WTC11 (cell line): ENCODE measurements at regions not wholly inside any gene's neighbourhood (a gene's known extent, or its start where the extent isn't known, plus 50 kb on each side); places are given as distances from the start of the nearest gene placed in this dataset.

Experiments used
- ATAC-seq: fragments of 200-7000 bp; cut with Tn5 transposase; 2 replicates; pipeline ENCODE4 v1.10.0; 2021; ENCODE audit warnings: mild to moderate bottlenecking, moderate library complexity
- CTCF ChIA-PET: fragments of 300-600 bp; sonication (Branson Sonifier 250); formaldehyde crosslinking; loops from one replicate; lab custom pipeline; 2021; ENCODE audit warnings: antibody characterized with exemption; lab: Charles Lee
- POLR2A ChIA-PET: fragments of 350-600 bp; sonication (Branson Sonifier 250); formaldehyde crosslinking; loops from one replicate; lab custom pipeline; 2021; ENCODE audit warnings: antibody characterized with exemption; lab: Charles Lee
- DNase-seq: peaks from one replicate; pipeline ENCODE4 v3.0.0; 2021; ENCODE audit warnings: low spot score
- H3K27ac Mint-ChIP-seq: 2 replicates; pipeline ENCODE4 v1.8.0; 2021; ENCODE audit warnings: mixed read lengths
- H3K27me3 Mint-ChIP-seq: 2 replicates; pipeline ENCODE4 v1.8.0; 2021; ENCODE audit warnings: low read depth, mild to moderate bottlenecking, moderate library complexity, mixed read lengths
- H3K36me3 Mint-ChIP-seq: 2 replicates; pipeline ENCODE4 v1.8.0; 2021; ENCODE audit warnings: mixed read lengths
- H3K4me1 Mint-ChIP-seq: 2 replicates; pipeline ENCODE4 v1.8.0; 2022; ENCODE audit warnings: mixed read lengths
- H3K4me3 Mint-ChIP-seq: 2 replicates; pipeline ENCODE4 v1.8.0; 2021; ENCODE audit warnings: mild to moderate bottlenecking, moderate library complexity, mixed read lengths
- H3K9me3 Mint-ChIP-seq: 2 replicates; pipeline ENCODE4 v1.8.0; 2021; ENCODE audit warnings: mixed read lengths
- CREM ChIP-seq: sonication (generic); formaldehyde crosslinking; IDR thresholded peaks from 2 replicates; pipeline ENCODE4 v1.8.1; 2022; ENCODE audit warnings: mild to moderate bottlenecking, missing genetic modification reagents, moderate library complexity
- FOXJ3 ChIP-seq: sonication (generic); formaldehyde crosslinking; IDR thresholded peaks from 2 replicates; pipeline ENCODE4 v1.9.0; 2021; ENCODE audit warnings: missing genetic modification reagents, mild to moderate bottlenecking, borderline replicate concordance
- GTF2I ChIP-seq: fragments of 250-450 bp; sonication (Bioruptor Pico); conservative IDR thresholded peaks from 2 replicates; pipeline ENCODE4 v1.4.0; 2021; ENCODE audit warnings: mild to moderate bottlenecking
- NFE2L1 ChIP-seq: sonication (generic); formaldehyde crosslinking; IDR thresholded peaks from 2 replicates; pipeline ENCODE4 v1.8.1; 2023; ENCODE audit warnings: missing genetic modification reagents
- ZNF121 ChIP-seq: sonication (generic); formaldehyde crosslinking; IDR thresholded peaks from 2 replicates; pipeline ENCODE4 v1.8.0; 2023; ENCODE audit warnings: missing genetic modification reagents
- ZNF138 ChIP-seq: sonication (generic); formaldehyde crosslinking; conservative IDR thresholded peaks from 2 replicates; pipeline ENCODE4 v1.8.1; 2022; ENCODE audit warnings: mild to moderate bottlenecking, moderate library complexity, missing genetic modification reagents
- ZNF263 ChIP-seq: sonication (generic); formaldehyde crosslinking; IDR thresholded peaks from 2 replicates; pipeline ENCODE4 v1.8.1; 2022; ENCODE audit warnings: low read depth, mild to moderate bottlenecking, moderate library complexity, missing genetic modification reagents
- ZNF281 ChIP-seq: sonication (generic); formaldehyde crosslinking; IDR thresholded peaks from 2 replicates; pipeline ENCODE4 v1.8.0; 2023; ENCODE audit warnings: mild to moderate bottlenecking, missing genetic modification reagents
- ZNF671 ChIP-seq: fragments of 250-450 bp; sonication (Bioruptor Pico); IDR thresholded peaks from 2 replicates; pipeline ENCODE4 v1.8.0; 2021; ENCODE audit warnings: mild to moderate bottlenecking
- TF ChIP-seq, protein P1 (sequence below): sonication (generic); formaldehyde crosslinking; IDR thresholded peaks from 2 replicates; pipeline ENCODE4 v1.8.1; 2023; ENCODE audit warnings: mild to moderate bottlenecking, missing genetic modification reagents
- TF ChIP-seq, protein P2 (sequence below): sonication (generic); formaldehyde crosslinking; IDR thresholded peaks from 2 replicates; pipeline ENCODE4 v1.8.1; 2022; ENCODE audit warnings: mild to moderate bottlenecking, moderate library complexity, missing genetic modification reagents
- TF ChIP-seq, protein P3 (sequence below): fragments of 250-450 bp; sonication (Bioruptor Pico); IDR thresholded peaks from 2 replicates; pipeline ENCODE4 v1.9.0; 2021; ENCODE audit warnings: mild to moderate bottlenecking
- TF ChIP-seq, protein P4 (sequence below): fragments of 250-450 bp; sonication (Bioruptor Pico); IDR thresholded peaks from 2 replicates; pipeline ENCODE4 v1.9.0; 2021; ENCODE audit warnings: mild to moderate bottlenecking
- TF ChIP-seq, protein P5 (sequence below): fragments of 250-450 bp; sonication (Bioruptor Pico); conservative IDR thresholded peaks from 2 replicates; pipeline ENCODE4 v1.9.0; 2021; ENCODE audit warnings: mild to moderate bottlenecking

DNA sequence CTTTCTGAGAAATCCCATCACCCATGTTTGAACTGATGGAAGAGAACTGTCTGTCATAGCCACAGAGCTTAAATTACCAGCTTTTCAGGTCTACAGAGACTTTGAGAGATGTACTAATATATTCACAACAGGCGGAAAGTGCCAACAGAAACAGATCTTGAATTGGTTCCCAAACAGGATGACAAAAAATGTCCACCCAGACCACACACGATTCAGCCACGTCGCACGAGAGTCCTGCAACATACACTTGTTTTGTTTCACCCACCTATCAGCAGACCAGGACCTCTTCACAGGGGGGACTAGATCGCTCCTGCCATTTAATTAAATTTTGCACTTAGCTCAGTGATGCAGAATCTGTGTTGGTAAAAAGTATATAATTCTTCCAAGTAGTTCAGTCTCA lies 187.1 kb upstream of the CEP162 start (continued):
- TF ChIP-seq, protein P1, sequence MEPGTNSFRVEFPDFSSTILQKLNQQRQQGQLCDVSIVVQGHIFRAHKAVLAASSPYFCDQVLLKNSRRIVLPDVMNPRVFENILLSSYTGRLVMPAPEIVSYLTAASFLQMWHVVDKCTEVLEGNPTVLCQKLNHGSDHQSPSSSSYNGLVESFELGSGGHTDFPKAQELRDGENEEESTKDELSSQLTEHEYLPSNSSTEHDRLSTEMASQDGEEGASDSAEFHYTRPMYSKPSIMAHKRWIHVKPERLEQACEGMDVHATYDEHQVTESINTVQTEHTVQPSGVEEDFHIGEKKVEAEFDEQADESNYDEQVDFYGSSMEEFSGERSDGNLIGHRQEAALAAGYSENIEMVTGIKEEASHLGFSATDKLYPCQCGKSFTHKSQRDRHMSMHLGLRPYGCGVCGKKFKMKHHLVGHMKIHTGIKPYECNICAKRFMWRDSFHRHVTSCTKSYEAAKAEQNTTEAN (CRISPR knock-in tag), result no peak

DNA sequence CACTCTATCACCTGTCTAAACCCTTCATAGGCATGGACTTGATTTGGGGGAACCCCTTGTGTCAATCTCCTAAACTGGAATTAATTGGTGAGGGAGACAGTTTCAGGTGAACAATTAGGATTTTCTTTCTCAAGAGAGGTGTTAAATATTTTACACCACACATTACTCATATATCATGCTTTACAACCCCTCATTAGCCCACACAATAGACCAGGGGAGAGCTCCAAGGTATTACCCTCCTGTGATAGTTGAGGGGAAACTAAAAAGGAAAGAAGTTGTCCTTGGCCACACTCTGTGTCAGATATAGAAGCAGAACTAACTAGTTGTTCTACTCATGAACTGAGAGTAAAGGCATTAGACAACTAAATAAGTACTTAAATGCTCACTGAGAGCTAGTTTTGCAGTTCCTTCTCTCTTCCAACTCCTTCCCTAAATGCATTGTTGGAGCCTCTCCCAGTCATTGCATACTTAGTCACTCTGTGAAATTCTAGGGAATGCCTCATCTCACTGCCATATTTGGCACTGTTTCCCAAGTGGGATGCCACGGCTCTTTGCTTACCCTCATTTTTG lies 183.7 kb upstream of the CEP162 start:
- Mint-ChIP-seq H3K4me3 (no peak overlapping the region), H3K4me1 (no peaks in the 10 kb centered on the region), H3K27me3 (no peaks in the 10 kb centered on the region)
- CTCF ChIA-PET, result interaction anchor here (3.0 kb wide), 1 partner anchor 11 kb away, joined by 14 read pairs; no protein-coding TSS in a partner anchor
- DNase-seq, result no peak
- TF ChIP-seq ZNF671 (CRISPR knock-in tag) (no peak), NFE2L1 (CRISPR knock-in tag) (no peak), ZNF138 (CRISPR knock-in tag) (no peak), GTF2I (CRISPR knock-in tag) (no peak), FOXJ3 (CRISPR knock-in tag) (no peak), ZNF281 (CRISPR knock-in tag) (no peak), ZNF121 (CRISPR knock-in tag) (no peak), CREM (CRISPR knock-in tag) (no peak), ZNF263 (CRISPR knock-in tag) (no peak)
- TF ChIP-seq, protein P2, sequence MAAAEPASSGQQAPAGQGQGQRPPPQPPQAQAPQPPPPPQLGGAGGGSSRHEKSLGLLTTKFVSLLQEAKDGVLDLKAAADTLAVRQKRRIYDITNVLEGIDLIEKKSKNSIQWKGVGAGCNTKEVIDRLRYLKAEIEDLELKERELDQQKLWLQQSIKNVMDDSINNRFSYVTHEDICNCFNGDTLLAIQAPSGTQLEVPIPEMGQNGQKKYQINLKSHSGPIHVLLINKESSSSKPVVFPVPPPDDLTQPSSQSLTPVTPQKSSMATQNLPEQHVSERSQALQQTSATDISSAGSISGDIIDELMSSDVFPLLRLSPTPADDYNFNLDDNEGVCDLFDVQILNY, result no peak
- TF ChIP-seq, protein P3, sequence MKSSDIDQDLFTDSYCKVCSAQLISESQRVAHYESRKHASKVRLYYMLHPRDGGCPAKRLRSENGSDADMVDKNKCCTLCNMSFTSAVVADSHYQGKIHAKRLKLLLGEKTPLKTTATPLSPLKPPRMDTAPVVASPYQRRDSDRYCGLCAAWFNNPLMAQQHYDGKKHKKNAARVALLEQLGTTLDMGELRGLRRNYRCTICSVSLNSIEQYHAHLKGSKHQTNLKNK (CRISPR knock-in tag), result no peak
- TF ChIP-seq, protein P4, sequence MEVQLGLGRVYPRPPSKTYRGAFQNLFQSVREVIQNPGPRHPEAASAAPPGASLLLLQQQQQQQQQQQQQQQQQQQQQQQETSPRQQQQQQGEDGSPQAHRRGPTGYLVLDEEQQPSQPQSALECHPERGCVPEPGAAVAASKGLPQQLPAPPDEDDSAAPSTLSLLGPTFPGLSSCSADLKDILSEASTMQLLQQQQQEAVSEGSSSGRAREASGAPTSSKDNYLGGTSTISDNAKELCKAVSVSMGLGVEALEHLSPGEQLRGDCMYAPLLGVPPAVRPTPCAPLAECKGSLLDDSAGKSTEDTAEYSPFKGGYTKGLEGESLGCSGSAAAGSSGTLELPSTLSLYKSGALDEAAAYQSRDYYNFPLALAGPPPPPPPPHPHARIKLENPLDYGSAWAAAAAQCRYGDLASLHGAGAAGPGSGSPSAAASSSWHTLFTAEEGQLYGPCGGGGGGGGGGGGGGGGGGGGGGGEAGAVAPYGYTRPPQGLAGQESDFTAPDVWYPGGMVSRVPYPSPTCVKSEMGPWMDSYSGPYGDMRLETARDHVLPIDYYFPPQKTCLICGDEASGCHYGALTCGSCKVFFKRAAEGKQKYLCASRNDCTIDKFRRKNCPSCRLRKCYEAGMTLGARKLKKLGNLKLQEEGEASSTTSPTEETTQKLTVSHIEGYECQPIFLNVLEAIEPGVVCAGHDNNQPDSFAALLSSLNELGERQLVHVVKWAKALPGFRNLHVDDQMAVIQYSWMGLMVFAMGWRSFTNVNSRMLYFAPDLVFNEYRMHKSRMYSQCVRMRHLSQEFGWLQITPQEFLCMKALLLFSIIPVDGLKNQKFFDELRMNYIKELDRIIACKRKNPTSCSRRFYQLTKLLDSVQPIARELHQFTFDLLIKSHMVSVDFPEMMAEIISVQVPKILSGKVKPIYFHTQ (CRISPR knock-in tag), result no peak
- TF ChIP-seq, protein P5, sequence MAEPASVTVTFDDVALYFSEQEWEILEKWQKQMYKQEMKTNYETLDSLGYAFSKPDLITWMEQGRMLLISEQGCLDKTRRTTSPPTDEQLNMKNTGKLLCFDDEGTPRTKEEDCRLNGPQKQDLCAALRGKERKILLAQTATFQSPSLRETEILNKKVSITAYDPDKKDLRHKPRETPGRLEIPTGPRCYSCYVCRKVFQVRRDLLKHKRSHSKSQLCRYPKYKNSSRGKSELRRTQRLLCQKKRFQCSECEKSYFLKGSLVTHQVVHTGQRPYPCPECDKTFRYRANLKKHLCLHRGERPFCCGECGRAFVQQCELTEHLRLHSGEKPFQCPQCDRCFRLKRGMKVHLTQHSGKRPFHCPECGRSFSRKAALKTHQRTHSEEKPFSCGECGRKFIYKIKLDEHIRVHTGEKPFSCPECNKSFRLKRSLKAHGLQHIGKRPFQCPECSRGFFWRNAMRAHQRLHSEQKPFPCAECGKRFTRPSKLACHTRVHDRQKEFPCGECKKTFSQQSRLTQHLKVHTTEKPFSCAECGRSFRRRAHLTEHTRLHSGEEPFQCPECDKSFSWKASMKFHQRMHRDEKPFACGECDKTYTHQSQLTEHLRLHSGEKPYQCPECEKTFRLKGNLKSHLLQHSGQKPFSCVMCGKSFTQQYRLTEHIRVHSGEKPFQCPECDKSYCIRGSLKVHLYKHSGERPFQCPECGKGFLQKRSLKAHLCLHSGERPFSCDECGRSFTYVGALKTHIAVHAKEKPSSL (CRISPR knock-in tag), result no peak
- TF ChIP-seq, all 79 proteins: peak for 0
- no peak for ATAC-seq
- Mint-ChIP-seq H3K27ac (no peak overlapping the region), H3K9me3 (no peaks in the 10 kb centered on the region), H3K36me3 (no peaks in the 10 kb centered on the region)
- POLR2A ChIA-PET, result no interaction called here
